ENCODE measurements at regions not wholly inside any gene's neighbourhood (a gene's known extent, or its start where the extent isn't known, plus 50 kb on each side); places are given as distances from the start of the nearest gene placed in this dataset.

DNA sequence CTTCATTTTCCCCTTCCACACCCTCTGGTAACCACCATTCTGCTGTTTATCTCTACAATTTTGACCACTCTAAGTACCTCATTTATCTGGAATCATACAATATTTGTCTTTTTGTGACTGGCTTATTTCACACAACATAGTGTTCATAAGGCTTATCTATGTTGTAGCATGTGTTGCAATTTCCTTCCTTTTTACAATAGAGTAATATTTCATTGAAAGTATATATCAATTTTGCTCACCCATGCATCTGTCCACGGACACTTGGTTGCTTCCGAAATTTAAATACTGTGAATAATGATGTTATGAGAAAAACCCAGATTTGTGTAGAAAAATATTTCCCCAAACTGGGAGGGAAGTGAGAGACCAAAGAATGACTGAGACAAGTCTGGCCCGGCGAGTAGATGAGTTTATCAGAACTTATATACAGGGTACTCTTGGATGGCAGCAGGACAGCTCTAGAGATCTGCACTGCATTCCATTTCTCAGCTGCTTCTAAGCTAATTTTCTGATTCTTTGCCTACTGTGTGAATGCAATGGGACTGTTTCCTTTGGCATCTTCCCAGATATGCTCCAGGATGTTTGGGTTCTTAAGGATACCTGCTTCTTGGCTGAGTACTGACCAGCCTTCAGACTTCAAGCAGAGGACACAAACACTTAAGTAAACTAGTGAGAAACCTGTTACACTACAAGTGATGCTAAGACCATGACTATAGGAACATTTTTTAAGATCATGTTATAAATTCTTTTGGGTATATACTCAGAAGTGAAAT is 834.0 kb upstream of the PCDH9 start:
- no peak for TF ChIP-seq POLR2A (IDR thresholded peaks at IDR 0.05; ENCODE audit: extremely low read depth, insufficient read length)
- TF ChIP-seq, protein P1, sequence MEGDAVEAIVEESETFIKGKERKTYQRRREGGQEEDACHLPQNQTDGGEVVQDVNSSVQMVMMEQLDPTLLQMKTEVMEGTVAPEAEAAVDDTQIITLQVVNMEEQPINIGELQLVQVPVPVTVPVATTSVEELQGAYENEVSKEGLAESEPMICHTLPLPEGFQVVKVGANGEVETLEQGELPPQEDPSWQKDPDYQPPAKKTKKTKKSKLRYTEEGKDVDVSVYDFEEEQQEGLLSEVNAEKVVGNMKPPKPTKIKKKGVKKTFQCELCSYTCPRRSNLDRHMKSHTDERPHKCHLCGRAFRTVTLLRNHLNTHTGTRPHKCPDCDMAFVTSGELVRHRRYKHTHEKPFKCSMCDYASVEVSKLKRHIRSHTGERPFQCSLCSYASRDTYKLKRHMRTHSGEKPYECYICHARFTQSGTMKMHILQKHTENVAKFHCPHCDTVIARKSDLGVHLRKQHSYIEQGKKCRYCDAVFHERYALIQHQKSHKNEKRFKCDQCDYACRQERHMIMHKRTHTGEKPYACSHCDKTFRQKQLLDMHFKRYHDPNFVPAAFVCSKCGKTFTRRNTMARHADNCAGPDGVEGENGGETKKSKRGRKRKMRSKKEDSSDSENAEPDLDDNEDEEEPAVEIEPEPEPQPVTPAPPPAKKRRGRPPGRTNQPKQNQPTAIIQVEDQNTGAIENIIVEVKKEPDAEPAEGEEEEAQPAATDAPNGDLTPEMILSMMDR (IDR thresholded peaks at IDR 0.05; ENCODE audit: low read depth, low read length) = no peak
- TF ChIP-seq, protein P2, sequence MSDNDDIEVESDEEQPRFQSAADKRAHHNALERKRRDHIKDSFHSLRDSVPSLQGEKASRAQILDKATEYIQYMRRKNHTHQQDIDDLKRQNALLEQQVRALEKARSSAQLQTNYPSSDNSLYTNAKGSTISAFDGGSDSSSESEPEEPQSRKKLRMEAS (IDR thresholded peaks at IDR 0.05; ENCODE audit: low read depth, low read length) = no peak
